NCI-H1105 (cell line): ENCODE measurements at regions not wholly inside any gene's neighbourhood (a gene's known extent, or its start where the extent isn't known, plus 50 kb on each side); places are given as distances from the start of the nearest gene placed in this dataset.

ENCODE experiments used
- DNase-seq: peaks from one replicate; lab custom pipeline; 2025; lab: John Stamatoyannopoulos, UW

DNA sequence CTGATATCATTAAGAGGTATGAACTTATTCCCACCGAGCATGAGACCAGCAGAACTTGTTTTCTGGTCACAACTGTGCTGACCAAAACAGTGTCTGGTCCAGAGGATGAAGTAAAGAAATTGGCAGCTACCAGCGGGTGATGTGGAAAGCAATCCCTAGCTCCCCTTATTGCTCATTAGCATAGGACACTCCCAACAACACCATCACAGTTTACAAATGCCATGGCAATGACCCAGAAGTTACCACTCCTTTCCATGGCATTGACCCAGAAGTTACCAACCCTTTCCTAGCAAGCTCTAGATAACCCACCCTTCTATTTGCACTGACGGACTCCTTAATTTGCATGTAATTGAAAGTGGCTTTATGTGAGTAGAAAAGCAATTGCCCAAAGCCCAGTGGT lies 1856.1 kb downstream of the OLFM4 start:
- DNase-seq, result no peak

DNA sequence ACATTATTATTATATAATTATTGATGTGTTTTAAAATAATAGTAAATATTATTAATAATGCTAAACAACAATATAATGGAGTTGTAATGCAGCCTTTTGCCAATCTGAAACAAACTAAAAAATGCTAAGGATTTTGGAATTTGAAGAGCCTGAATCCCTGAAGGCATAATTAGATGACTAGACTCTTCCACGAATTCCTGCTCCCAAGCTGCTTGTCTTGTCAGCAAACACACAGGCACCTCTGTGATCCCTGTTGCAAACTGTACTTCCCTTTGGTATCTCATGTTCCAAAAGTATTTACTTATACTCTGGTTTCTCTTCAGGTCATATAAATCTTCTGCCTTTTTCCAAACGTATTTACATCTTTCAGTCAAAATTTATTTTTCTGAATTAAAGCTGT lies 1862.4 kb downstream of the OLFM4 start:
- no peak for DNase-seq

DNA sequence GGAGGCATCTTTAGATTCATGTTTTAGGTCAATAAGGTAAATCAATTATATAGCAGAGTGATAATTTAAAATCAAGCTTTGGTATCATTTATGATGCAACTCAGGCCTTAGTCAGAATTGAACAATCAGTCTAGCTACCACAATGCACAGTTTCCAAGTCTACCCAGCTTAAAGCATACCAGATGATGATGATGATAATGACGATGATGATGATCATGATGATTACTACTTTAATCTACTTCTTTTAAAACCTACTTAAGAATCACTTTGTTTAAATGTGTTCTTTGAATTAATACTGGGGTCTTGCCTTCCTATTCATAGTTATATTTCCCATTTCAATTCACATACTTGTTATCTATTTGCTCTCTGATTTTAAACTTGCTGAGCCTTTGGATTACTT lies 1872.7 kb downstream of the OLFM4 start:
- no peak for DNase-seq

DNA sequence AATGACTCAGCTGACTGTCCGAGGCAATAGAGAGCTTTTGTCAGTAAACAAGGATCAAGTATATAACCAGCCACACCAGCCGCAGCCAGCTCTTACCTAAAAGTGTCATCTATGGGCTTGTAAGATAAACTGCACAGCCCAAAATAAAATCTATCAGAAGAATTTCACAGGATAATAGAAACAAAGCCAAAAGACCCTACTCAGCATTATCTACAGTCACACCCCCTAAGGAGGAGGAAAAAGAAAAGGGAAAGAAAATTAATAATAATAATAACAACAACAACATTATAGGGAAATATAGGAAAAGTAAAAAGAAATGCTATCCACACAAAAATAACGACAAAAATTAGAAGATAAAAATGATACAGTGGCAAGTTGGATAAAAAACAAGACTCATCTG lies 1883.8 kb downstream of the OLFM4 start:
- no peak for DNase-seq

DNA sequence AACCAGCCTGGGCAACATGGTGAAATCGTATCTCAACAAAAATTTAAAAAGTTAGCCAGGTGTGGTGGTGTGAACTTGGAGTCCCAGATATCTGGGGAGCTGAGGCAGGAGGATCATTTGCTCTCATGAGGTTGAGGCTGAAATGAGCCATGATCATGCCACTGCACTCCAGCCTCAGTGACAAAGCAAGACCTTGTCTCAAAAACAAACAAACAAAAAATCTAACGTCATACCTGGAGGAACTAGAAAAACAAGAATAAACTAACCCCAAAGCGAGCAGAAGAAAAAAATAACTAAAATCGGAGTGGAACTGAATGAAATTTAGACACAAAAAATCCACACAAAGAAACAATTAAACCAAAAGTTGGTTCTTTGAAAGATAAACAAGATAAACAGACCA lies 1885.1 kb downstream of the OLFM4 start:
- DNase-seq, result no peak

DNA sequence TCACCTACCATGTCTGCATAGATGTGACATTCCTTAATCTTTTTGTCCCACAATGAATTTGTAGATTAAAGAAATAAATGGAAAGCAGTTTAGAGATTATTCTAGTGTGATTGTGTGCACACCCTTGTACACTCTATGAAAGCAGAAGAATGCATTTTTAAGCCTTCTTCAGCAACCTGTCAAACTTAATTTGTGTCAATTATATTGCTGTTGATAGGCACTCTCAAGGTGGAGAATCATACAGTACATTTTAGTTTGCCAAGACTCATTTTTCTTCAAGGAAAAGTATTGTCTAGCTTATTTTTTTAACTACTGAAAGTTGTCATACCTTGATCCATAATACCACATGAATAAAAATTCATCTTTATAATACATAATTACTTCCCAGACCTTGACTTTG lies 1898.9 kb downstream of the OLFM4 start:
- DNase-seq, result no peak

DNA sequence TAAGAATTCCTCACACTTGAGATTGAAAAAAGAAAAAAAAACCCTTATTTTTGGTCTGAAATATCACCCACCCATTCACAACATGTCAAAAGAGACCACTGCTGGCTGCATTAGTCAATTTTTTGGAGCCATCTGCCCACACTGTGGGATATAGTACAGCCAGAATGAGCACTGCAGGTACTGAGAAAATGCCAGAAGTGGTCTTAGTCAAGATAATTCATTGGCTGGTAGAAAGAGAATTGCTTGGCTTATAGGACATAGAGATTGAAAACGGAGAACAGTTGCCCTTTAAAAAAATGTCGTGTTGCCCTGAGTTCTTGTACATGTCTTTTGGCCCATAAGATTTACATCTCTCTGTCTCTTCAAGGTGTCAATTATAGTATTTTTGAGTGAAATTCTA lies 1899.5 kb downstream of the OLFM4 start:
- DNase-seq, result no peak

DNA sequence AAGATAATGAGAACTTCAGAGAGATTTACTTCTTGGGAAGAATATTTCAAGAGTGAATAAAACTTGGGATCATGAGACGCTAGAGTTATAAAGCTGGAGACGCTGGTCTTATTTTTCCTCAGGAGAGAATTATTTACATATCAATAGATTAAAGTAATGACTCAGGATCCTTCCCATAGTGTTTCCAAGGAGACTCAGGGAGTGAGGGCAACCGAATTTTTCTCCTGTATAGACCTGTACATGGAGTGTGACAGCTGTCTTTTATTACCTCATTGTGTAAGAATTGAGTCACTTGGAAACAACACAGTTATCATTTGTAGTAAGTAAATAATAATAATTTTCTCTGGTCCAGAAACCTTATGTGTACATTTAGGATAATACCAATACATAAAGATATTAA lies 1905.5 kb downstream of the OLFM4 start:
- no peak for DNase-seq

DNA sequence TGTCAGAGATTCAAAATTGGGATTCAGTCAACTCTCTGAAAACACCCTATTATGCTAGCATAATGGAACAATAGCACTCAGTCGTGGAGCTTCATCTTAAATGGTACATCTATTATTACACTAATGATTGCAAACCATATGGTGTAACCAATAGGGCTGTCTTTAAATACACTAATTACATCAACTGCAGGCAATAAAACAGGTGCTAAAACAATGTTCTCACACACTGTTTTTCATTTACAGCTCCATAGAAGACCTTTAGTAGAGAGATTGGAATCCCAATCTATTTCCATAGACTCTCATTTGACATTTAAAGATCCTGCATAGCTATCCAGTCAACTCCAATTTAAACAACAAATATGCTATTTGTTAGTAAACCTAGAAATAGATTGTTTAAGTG lies 1917.4 kb downstream of the OLFM4 start:
- no peak for DNase-seq

DNA sequence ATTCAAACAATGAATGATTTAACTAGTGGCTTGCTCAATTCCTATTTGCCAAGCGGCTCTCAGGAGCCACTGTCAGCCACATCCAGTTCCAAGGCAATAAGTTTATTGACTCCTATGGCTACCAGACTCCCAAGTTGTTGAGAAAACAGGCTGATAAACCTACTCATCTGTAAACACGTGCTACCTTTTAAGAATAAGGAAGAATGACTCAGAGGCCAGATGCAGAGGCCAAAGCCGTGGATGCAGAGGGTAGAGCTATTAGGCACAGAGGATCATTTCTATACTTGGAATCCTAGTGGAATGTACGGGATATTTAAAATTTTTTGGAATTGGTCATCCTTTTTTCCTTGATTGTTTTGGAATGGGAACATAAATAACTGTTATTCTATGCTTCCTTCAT lies 1921.1 kb downstream of the OLFM4 start:
- no peak for DNase-seq

DNA sequence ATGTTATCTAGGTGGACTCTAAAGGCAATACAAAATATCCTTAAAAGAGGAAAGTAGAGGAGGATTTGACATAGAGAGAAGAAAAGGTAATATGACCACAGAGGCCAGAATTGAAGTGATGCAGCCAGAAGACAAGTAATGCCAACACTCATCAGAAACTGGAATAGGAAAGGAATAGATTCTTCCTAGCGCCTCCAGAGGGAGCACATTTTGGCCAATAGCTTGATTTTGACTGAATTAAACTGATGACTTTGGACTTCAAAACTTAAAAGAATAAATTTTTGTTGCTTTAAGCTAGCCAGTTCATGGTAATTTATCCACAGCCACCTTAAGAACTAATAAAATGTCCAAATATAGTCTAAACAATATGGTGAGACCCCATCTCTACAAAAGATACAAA lies 1921.9 kb downstream of the OLFM4 start:
- DNase-seq, result no peak

DNA sequence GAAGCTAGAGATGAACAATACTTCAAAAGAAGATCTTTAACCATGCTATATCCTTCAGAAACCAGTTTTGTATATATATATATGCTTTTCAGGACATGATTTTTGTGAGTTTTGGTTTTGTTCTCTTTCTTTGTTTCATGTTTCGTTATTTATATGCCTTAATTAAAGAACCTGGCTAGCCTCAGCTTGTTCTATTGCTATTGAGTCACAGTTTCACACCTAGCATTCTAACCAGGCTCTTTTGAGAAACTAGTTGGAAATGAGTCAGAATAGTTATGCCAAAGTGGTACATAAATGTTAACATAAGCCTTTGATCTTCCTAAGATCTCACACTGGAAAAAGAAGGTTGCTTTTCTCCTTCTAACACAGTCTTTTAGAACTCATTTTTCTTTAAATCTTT lies 1925.2 kb downstream of the OLFM4 start:
- DNase-seq, result no peak

DNA sequence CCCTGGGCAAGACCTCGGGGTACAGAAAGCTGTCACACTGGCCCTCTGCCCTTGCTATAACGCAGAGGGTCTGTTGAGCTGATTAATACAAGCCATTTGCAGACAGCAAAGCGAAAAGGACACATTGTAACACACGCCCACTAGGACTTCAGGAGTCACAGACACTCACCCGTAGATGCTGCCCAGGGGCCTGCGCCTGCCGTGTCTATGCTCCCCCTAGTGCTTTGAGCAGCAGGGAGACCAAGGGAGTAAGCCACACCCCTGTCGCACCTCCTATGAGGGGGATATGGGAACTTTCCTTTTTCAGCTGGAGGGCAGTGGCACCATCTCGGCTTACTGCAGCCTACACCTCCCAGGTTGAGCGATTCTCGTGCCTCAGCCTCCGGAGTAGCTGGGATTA lies 1930.2 kb downstream of the OLFM4 start:
- DNase-seq, result no peak

DNA sequence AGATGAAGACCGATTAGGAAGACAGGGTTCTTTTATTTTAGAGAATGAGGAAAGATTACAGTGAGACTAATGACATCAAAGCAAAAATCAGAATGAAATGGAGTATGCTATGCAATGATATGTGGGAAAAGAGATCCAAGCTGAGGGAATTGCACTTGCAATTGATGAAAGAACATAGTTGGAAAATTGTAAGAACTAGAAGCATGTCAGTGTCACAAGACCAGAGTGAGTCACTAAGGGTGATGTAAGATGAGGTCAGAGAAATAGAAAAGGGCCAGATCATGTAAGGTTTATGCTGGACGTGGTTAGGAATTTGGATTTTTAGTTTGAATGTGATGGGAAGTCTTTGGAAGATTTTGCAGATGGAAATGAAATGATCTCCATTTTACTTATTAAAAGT lies 1937.3 kb downstream of the OLFM4 start:
- no peak for DNase-seq

DNA sequence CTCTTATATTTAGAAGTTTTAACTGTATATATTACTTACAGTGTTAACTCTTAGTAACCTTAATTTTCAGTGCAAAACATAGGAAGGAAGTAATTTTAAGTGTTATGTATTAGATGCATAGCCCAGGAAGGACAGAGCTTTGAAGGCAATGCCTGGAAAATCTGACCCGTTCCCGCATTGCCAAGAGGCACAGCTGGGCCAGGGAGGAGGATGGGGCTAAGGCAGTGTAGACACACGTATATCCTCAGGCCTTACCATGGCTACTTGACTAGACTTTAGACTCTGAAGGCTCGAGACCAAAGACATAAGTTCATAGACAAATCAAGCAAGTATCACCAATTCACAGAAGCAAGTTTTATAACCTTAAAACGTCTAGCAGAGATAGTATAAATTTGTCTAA lies 1944.2 kb downstream of the OLFM4 start:
- no peak for DNase-seq

DNA sequence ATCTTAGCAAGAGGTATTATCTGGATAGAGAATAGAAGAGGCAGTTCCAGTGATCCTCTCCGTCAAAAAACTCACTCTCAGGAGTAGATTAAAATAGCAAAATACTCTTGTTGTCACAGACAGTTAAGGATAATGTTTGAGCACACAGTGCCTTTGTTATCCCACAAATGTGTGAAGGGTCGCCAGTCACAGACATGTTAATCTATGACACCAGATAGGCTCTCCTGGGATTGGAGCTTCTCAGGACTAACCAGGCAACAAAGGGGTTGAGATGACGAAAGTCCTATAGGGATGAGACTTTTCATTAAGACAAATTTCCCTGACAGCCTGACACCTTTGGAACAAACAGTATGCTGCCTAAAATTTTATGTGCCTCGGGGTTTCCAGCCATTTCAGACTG lies 1947.1 kb downstream of the OLFM4 start:
- DNase-seq, result no peak

DNA sequence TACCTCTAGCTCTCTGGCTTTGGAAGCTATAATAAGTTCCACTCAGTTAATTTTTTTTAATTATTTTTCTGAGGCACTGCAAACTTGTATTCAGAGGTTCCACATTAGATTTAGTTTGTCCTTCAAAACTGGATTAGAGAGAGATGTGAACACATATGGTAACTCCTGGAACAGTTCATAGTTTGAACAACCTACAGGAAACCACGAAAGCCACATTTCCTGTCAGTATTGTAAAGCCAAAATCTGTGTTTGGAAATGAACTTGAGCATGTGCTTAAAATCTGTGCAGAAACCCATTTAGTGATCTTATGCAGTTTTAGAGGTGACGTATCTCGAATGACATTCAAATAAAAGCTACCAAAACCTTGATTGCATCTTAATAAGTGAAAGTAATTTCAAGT lies 1952.0 kb downstream of the OLFM4 start:
- no peak for DNase-seq

DNA sequence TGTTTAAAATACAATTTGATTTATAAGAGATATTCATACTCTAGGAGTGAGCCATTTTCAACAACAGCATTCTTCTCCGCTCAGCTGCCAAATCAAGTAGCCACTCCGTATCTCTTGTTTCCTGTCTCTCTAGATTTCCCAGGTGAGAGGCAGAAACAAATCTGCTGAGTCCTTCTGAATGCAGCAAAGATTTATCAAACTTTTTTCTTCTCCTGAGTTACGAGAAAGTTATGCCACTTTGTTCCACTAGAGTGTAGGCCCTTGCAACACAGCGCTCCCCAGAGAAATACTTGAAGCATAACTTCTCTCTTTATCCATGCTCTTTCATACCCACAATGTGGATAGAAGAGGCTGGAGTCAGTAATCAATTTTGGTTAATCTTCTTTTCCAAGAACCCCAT lies 1960.8 kb downstream of the OLFM4 start:
- no peak for DNase-seq

DNA sequence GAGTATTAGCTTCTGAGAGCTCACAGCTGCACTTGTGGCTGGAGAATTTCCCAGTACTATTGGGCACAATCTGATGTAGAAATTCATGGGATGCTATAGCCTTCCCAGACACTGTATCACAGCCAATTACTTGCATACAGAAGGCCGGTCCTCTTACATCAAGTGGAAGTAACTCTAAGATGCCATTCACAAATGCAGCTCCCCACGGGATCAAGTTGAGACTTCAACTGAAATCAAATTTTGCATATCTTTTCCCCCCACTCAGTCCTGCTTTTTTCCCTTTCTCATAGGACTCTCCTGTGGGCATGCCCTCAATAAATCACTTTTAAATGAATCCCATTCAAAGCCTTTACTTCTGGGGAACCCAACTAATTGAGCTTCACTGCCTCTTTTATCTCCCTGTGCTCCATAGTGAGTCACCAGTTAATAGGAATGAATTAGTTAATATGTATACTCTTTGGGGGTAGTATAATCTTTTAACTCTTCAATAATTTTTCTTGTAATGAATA lies 1970.8 kb downstream of the OLFM4 start:
- DNase-seq, result no peak

DNA sequence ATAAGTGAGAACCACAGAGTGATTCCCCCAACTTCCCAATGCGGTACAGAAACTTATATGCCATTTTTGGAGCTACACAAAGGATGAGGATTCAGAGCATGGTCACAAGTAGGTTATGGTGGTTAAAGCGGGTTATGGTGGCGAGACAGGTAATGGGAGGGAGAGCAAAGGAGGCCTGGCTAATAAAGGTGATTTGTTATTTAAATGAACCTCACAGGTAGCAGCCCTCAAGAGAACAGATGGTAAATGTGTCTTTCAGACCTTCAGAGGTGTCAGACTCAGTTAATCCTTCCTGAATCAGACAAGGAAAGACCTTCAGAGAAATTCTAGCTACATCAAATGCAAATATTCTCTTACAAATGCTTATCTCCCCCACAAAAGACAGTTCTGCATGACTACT lies 1971.4 kb downstream of the OLFM4 start:
- no peak for DNase-seq

DNA sequence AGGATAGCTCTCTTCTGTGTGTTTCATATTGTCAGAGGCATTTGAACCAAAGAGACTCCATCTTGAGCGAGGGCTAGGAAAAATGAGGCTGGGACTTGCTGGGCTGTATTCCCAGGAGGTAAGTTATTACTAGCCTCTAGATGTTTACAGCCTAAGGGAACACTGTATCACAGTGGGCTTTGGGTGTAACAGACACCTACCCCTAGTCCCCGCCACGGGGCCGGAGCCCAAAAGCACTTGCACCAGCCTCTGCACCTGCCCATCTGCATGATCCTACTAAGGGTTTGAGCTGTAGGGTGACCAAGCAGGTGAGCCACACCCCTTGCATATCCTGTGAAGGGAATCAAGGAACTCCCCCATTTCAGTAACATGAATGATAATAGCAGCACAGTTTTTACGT lies 1972.2 kb downstream of the OLFM4 start:
- DNase-seq, result no peak

DNA sequence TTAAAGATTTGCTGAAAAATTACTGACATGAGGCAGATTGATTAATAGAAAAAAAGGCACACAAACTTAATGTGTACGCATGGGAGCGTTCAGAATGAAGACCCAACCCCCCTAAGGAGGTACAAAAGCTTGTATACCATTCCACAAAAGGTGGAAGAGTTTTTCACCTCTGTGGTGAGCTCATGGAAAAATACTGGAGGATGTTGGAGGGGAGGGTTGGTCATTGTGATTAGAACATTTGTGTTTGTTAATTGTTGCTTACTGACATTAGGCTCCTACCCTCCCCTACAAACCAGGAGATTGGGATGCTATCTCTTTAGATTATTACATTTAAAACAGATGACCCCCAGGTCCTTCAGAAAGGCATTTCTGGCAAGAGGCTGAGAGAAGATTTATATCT lies 1973.3 kb downstream of the OLFM4 start:
- no peak for DNase-seq

DNA sequence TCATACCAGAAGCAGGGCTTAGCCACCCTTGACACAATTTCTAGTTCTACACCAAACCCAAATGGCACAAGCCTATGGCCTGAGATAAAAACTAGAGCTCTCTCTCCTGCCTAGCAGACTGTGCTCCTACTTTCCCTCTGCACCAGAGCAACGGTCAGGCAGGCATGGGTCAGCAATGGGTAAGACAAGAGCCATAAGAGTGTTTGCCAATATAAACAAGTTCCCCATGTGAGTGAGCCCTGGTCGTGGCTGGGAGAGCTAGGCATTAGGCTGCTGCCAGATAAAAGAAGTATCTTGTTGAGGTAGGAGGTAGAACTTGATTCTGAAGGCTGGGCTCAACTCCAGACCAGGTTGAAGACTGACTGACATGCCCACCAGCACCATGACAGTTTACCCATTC lies 1979.1 kb downstream of the OLFM4 start:
- DNase-seq, result no peak

DNA sequence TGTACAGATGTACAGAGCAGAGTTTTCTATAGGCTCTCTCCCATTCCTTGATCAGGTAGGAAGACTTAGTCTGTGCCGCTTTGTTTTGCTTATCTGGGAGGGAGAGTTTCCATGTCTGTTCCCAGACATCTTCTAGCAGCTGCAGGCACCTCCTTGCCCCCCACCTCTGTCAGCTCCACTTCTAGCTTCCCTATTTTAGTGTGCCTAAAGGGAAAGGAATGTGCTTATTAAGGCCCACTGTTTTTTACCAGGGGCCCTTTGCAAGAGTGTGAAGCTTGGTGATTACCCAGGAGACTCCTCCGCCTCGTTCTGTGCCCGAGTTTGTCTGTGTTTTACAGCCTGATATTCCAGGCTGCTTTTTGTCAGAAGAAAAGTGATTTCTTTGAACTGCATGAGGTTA lies 1984.4 kb downstream of the OLFM4 start:
- no peak for DNase-seq

DNA sequence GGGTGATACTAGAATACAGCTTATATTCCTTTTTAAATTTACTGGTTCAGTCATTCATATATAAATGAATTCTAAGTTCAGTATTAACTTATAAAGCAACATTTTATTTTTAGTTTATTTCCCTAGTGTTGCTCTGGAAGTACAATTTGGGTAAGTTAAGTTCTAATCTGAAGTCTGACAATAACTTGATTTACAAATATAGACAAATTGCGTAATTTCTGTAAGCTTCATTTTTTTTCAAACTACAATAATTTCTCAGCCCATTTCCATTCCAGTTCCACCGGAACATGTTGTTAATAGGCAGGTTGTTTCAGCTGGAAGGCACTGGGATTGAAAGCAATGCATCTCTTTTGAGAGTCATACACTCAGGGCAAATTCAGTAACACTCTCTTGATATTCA lies 2000.7 kb downstream of the OLFM4 start:
- no peak for DNase-seq
